Endometrial microvascular endothelial cells (primary cell): ENCODE measurements at regions not wholly inside any gene's neighbourhood (a gene's known extent, or its start where the extent isn't known, plus 50 kb on each side); places are given as distances from the start of the nearest gene placed in this dataset.

Experiments
- in situ Hi-C: cut with HindIII; loops from 2 replicates; pipeline ENCODE4 v1.10.0; 2017; ENCODE audit warnings: low sequenced_read_pairs, low pct_unique_long_range_greater_than_20kb; ENCODE audit errors: inconsistent ontology term

- in situ Hi-C loops: no loop called here
Observed at GRCh38 chr2:64704161-64704560, 50.4 kb upstream of the SERTAD2 start.

GRCh38 chr2:64704996-64705395, 51.3 kb upstream of the SERTAD2 start:
- in situ Hi-C loops: no loop called here

- in situ Hi-C loops: no loop called here
Observed at GRCh38 chr2:64707276-64707675, 53.6 kb upstream of the SERTAD2 start.

- in situ Hi-C loops: no loop called here
Observed at GRCh38 chr2:64708829-64709228, 55.1 kb upstream of the SERTAD2 start.

- in situ Hi-C loops: no loop called here
Observed at GRCh38 chr2:64711252-64711800, 57.6 kb upstream of the SERTAD2 start.

GRCh38 chr2:64713686-64714085, 60.0 kb upstream of the SERTAD2 start:
- in situ Hi-C loops: no loop called here

- in situ Hi-C loops: no loop called here
Observed at GRCh38 chr2:64716569-64716968, 62.9 kb upstream of the SERTAD2 start.

- in situ Hi-C loops: no loop called here
Observed at GRCh38 chr2:64718250-64718885, 64.7 kb upstream of the SERTAD2 start.

GRCh38 chr2:64720535-64721319, 67.0 kb upstream of the SERTAD2 start:
- in situ Hi-C loops: no loop called here

GRCh38 chr2:64721320-64721623, 67.6 kb upstream of the SERTAD2 start:
- in situ Hi-C loops: no loop called here

GRCh38 chr2:64722291-64723044, 68.8 kb upstream of the SERTAD2 start:
- in situ Hi-C loops: no loop called here

GRCh38 chr2:64727013-64727767, 73.5 kb upstream of the SERTAD2 start:
- in situ Hi-C loops: no loop called here

- in situ Hi-C loops: no loop called here
Observed at GRCh38 chr2:64727843-64728463, 74.2 kb upstream of the SERTAD2 start.

- in situ Hi-C loops: no loop called here
Observed at GRCh38 chr2:64730551-64731262, 77.0 kb upstream of the SERTAD2 start.

GRCh38 chr2:64731263-64731643, 77.5 kb upstream of the SERTAD2 start:
- in situ Hi-C loops: no loop called here

- in situ Hi-C loops: no loop called here
Observed at GRCh38 chr2:64731746-64732145, 78.0 kb upstream of the SERTAD2 start.

- in situ Hi-C loops: no loop called here
Observed at GRCh38 chr2:64732146-64732545, 78.4 kb upstream of the SERTAD2 start.

- in situ Hi-C loops: no loop called here
Observed at GRCh38 chr2:64735504-64735903, 81.8 kb upstream of the SERTAD2 start.
